ENCODE measurements at regions not wholly inside any gene's neighbourhood (a gene's known extent, or its start where the extent isn't known, plus 50 kb on each side); places are given as distances from the start of the nearest gene placed in this dataset.

- no peaks in the 10 kb centered on the region for H3K36me3 ChIP-seq (ENCODE audit: control insufficient read depth in 2 of 2, extremely low read depth in 1 of 2, insufficient read depth in 2 of 2, low read length in 2 of 2)
- ChIA-PET POLR2A (no interaction called here), CTCF (no interaction called here)
- no peaks in the 10 kb centered on the region for H3K4me1 ChIP-seq (ENCODE audit: control insufficient read depth, extremely low read depth, insufficient read depth, low read length)
- no TSS peak for BruUV-seq (replicated peaks)
- no peaks in the 10 kb centered on the region for H3K9me1 ChIP-seq (replicated peaks; ENCODE audit: control insufficient read depth, extremely low read depth, insufficient read depth, low read length)
- no peak overlapping the region for H3K4me3 ChIP-seq (replicated peaks in 1 of 3; ENCODE audit: insufficient read depth in 1 of 3, low read depth in 1 of 3, low read length in 3 of 3)
- TF ChIP-seq EZH2 (IDR thresholded peaks at IDR 0.05; ENCODE audit: borderline replicate concordance, low read depth, low read length, severe bottlenecking) (no peak), POLR2AphosphoS5 (IDR thresholded peaks at IDR 0.05; ENCODE audit: insufficient read depth, low read depth, low read length) (no peak)
- no peaks in the 10 kb centered on the region for H4K20me1 ChIP-seq (replicated peaks; ENCODE audit: control insufficient read depth, extremely low read depth, insufficient read depth, low read length)
- DNase-seq (ENCODE audit: low read depth, low spot score) (no peak), FAIRE-seq (no peak)
- dilution Hi-C loops (cut with MboI; ENCODE audit: extremely low pct_ligation_motif_present, low sequenced_read_pairs), result no loop called here
- no peak overlapping the region for H2AFZ ChIP-seq (ENCODE audit: low read depth, low read length)
- H3K4me2 ChIP-seq (ENCODE audit: insufficient read depth, low read length), result no peak overlapping the region
- H3K79me2 ChIP-seq (ENCODE audit: control insufficient read depth, insufficient read depth, low read length), result no peaks in the 10 kb centered on the region
- no peaks in the 10 kb centered on the region for H3K9me3 ChIP-seq (replicated peaks; ENCODE audit: control insufficient read depth, insufficient read depth, low read length)
- no peak overlapping the region for H3K27ac ChIP-seq (ENCODE audit: insufficient read depth, low read depth, low read length)
- H3K27me3 ChIP-seq (ENCODE audit: control insufficient read depth in 2 of 2, insufficient read depth in 2 of 2, low read length in 2 of 2), result no peaks in the 10 kb centered on the region
- intact Hi-C loops (cut with micrococcal nuclease), result no loop called here
- no peak overlapping the region for H3K9ac ChIP-seq (replicated peaks; ENCODE audit: extremely low read depth, insufficient read depth, low read length)
Measured at GRCh38 chr5:1952021-1952420, 69.3 kb upstream of the IRX4 start.

- no TSS peak for BruUV-seq (replicated peaks)
- FAIRE-seq, result no peak
- CTCF ChIA-PET, result no interaction called here
- H4K20me1 ChIP-seq (replicated peaks; ENCODE audit: control insufficient read depth, extremely low read depth, insufficient read depth, low read length), result no peaks in the 10 kb centered on the region
- dilution Hi-C loops (cut with MboI; ENCODE audit: extremely low pct_ligation_motif_present, low sequenced_read_pairs) (no loop called here), intact Hi-C loops (cut with micrococcal nuclease) (no loop called here)
- POLR2A ChIA-PET, result no interaction called here
- H3K4me1 ChIP-seq (ENCODE audit: control insufficient read depth, extremely low read depth, insufficient read depth, low read length), result no peaks in the 10 kb centered on the region
- H2AFZ ChIP-seq (ENCODE audit: low read depth, low read length), result no peak overlapping the region
- no peak overlapping the region for H3K4me2 ChIP-seq (ENCODE audit: insufficient read depth, low read length)
- TF ChIP-seq FOS (IDR thresholded peaks at IDR 0.05; ENCODE audit: borderline replicate concordance, insufficient read depth, low read length), result no peak
- no peak for TF ChIP-seq MAX (IDR thresholded peaks at IDR 0.05; ENCODE audit: insufficient read depth, insufficient read length)
- no peak for TF ChIP-seq MYC (IDR thresholded peaks at IDR 0.05; ENCODE audit: low read depth, low read length)
- TF ChIP-seq EZH2 (IDR thresholded peaks at IDR 0.05; ENCODE audit: borderline replicate concordance, low read depth, low read length, severe bottlenecking), result no peak
- TF ChIP-seq GATA2 (IDR thresholded peaks at IDR 0.05; ENCODE audit: insufficient read depth, insufficient read length, low read depth, low read length), result no peak
- TF ChIP-seq JUN (IDR thresholded peaks at IDR 0.05; ENCODE audit: borderline replicate concordance, insufficient read depth, insufficient read length, low read depth), result no peak
- TF ChIP-seq POLR2A (IDR thresholded peaks at IDR 0.05; ENCODE audit: low read depth, low read length), result no peak
- TF ChIP-seq POLR2AphosphoS5 (IDR thresholded peaks at IDR 0.05; ENCODE audit: insufficient read depth, low read depth, low read length), result no peak
- no peak for TF ChIP-seq CTCF (IDR thresholded peaks at IDR 0.05; ENCODE audit: extremely low read depth in 1 of 2, insufficient read depth in 1 of 2, low read depth in 1 of 2, low read length in 2 of 2)
- no peaks in the 10 kb centered on the region for H3K9me1 ChIP-seq (replicated peaks; ENCODE audit: control insufficient read depth, extremely low read depth, insufficient read depth, low read length)
- no peak overlapping the region for H3K9ac ChIP-seq (replicated peaks; ENCODE audit: extremely low read depth, insufficient read depth, low read length)
- DNase-seq (ENCODE audit: low read depth, low spot score), result no peak
- no peaks in the 10 kb centered on the region for H3K9me3 ChIP-seq (replicated peaks; ENCODE audit: control insufficient read depth, insufficient read depth, low read length)
- no peak overlapping the region for H3K27ac ChIP-seq (ENCODE audit: insufficient read depth, low read depth, low read length)
- no peak overlapping the region for H3K4me3 ChIP-seq (replicated peaks in 1 of 3; ENCODE audit: insufficient read depth in 1 of 3, low read depth in 1 of 3, low read length in 3 of 3)
- H3K79me2 ChIP-seq (ENCODE audit: control insufficient read depth, insufficient read depth, low read length), result no peaks in the 10 kb centered on the region
- H3K27me3 ChIP-seq (ENCODE audit: control insufficient read depth in 2 of 2, insufficient read depth in 2 of 2, low read length in 2 of 2), result no peaks in the 10 kb centered on the region
- H3K36me3 ChIP-seq (ENCODE audit: control insufficient read depth in 2 of 2, extremely low read depth in 1 of 2, insufficient read depth in 2 of 2, low read length in 2 of 2), result no peaks in the 10 kb centered on the region
Measured at GRCh38 chr5:1951165-1951816, 68.6 kb upstream of the IRX4 start.

Data from endothelial cell of umbilical vein (primary cell).